Dermis blood vessel endothelial cell (primary cell): ENCODE measurements at regions not wholly inside any gene's neighbourhood (a gene's known extent, or its start where the extent isn't known, plus 50 kb on each side); places are given as distances from the start of the nearest gene placed in this dataset.

Experiments used
- DNase-seq: peaks from one replicate; pipeline ENCODE4 v3.0.0; 2010

- DNase-seq: peak; percentile 33
Measured at GRCh38 chr1:89770391-89770790, 50.4 kb upstream of the LRRC8D start.
